ENCODE measurements at regions not wholly inside any gene's neighbourhood (a gene's known extent, or its start where the extent isn't known, plus 50 kb on each side); places are given as distances from the start of the nearest gene placed in this dataset.

DNA sequence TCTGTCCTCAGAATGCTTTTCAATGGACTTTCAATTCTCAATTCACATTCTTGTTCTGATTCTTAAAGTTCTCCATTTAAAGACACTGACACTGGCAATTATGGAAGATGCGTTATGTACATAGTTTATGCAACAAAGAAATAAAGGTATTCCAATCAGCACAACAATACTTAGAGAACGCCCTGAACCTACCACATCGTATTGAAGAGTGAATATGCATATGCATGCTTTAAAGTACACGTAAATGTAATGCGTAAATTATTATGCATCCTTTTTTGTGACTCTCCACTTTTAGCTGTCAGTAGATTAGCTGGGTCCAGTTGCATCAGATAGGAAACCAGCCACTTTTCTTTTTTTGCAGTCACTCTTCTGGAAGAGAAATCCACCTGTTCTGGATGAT lies 83.5 kb downstream of the RBM43 start:
- Histone ChIP-seq H3K4ac (ENCODE audit: low read depth, low read length) (no peak overlapping the region), H2AFZ (ENCODE audit: low read length) (no peak overlapping the region), H3K23me2 (ENCODE audit: insufficient read length, low read depth, low read length, poor library complexity, severe bottlenecking) (no peaks in the 10 kb centered on the region), H2BK5ac (ENCODE audit: insufficient read length, low read length) (no peak overlapping the region), H4K20me1 (ENCODE audit: control insufficient read depth, insufficient read depth, insufficient read length) (no peaks in the 10 kb centered on the region), H3T11ph (ENCODE audit: low read length) (no peak overlapping the region), H3K79me2 (ENCODE audit: insufficient read depth, low read length) (no peaks in the 10 kb centered on the region), H4K5ac (ENCODE audit: insufficient read length, low read depth, low read length) (no peak overlapping the region), H3K9me3 (ENCODE audit: control insufficient read depth, low read depth, low read length) (no peaks in the 10 kb centered on the region), H3K18ac (ENCODE audit: insufficient read length, low read depth, low read length) (no peak overlapping the region), H3K23ac (ENCODE audit: insufficient read length, low read depth, low read length) (no peak overlapping the region), H4K8ac (replicated peaks; ENCODE audit: insufficient read length, low read depth, low read length) (no peak overlapping the region), H3K4me2 (ENCODE audit: insufficient read depth, insufficient read length, low read length) (peak overlapping the region; percentile 49), H3K27me3 (ENCODE audit: insufficient read depth, low read length) (no peaks in the 10 kb centered on the region), H3K56ac (ENCODE audit: insufficient read length, low read depth, low read length) (no peak overlapping the region), H3K9ac (ENCODE audit: extremely low read depth, insufficient read length, low read length) (no peak overlapping the region), H3K14ac (ENCODE audit: insufficient read depth, low read length) (no peak overlapping the region), H2BK12ac (ENCODE audit: insufficient read length, low read depth, low read length) (no peak overlapping the region), H2AK5ac (ENCODE audit: insufficient read length, low read length) (no peak overlapping the region), H3K27ac (ENCODE audit: insufficient read length, low read depth, low read length) (no peak overlapping the region), H4K91ac (ENCODE audit: insufficient read length, low read depth, low read length) (no peak overlapping the region), H2BK120ac (ENCODE audit: low read depth, low read length, poor library complexity, severe bottlenecking) (no peak overlapping the region), H2BK15ac (ENCODE audit: low read depth, low read length) (no peak overlapping the region), H3K4me1 (ENCODE audit: insufficient read depth, low read length) (peaks cover 12% of the 10 kb centered on the region; the same call in 1 of the 2 replicates), H2BK20ac (ENCODE audit: low read depth, low read length, poor library complexity, severe bottlenecking) (no peak overlapping the region), H3K79me1 (ENCODE audit: insufficient read depth, low read depth, low read length, poor library complexity, severe bottlenecking) (no peaks in the 10 kb centered on the region)
- peaks cover 44 to 57% of the 10 kb centered on the region in 2 experiments for H3K4me1 Mint-ChIP-seq
- TF ChIP-seq, protein P1, sequence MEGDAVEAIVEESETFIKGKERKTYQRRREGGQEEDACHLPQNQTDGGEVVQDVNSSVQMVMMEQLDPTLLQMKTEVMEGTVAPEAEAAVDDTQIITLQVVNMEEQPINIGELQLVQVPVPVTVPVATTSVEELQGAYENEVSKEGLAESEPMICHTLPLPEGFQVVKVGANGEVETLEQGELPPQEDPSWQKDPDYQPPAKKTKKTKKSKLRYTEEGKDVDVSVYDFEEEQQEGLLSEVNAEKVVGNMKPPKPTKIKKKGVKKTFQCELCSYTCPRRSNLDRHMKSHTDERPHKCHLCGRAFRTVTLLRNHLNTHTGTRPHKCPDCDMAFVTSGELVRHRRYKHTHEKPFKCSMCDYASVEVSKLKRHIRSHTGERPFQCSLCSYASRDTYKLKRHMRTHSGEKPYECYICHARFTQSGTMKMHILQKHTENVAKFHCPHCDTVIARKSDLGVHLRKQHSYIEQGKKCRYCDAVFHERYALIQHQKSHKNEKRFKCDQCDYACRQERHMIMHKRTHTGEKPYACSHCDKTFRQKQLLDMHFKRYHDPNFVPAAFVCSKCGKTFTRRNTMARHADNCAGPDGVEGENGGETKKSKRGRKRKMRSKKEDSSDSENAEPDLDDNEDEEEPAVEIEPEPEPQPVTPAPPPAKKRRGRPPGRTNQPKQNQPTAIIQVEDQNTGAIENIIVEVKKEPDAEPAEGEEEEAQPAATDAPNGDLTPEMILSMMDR (conservative IDR thresholded peaks at IDR 0.05): no peak
- no peaks in the 10 kb centered on the region for H3K9me3 Mint-ChIP-seq
- no peaks in the 10 kb centered on the region for H3K27me3 Mint-ChIP-seq (ENCODE audit: low read depth)
- peak overlapping the region in 1 of 3 experiments; percentile 18; a peak in 1 of 7 replicates for H3K27ac Mint-ChIP-seq
- no peaks in the 10 kb centered on the region for H3K36me3 Mint-ChIP-seq (ENCODE audit: insufficient read depth in 1 of 3, low read depth in 3 of 3)
- no peak for DNase-seq
- no peak overlapping the region; a peak in 1 of 5 replicates for H3K4me3 Mint-ChIP-seq
- WGBS (ENCODE audit: extremely low coverage, insufficient read length, low lambda C conversion rate): no CpG with 5 or more reads among the region's 5 CpGs

Data from H9 (cell line).